ENCODE measurements at regions not wholly inside any gene's neighbourhood (a gene's known extent, or its start where the extent isn't known, plus 50 kb on each side); places are given as distances from the start of the nearest gene placed in this dataset.

DNA sequence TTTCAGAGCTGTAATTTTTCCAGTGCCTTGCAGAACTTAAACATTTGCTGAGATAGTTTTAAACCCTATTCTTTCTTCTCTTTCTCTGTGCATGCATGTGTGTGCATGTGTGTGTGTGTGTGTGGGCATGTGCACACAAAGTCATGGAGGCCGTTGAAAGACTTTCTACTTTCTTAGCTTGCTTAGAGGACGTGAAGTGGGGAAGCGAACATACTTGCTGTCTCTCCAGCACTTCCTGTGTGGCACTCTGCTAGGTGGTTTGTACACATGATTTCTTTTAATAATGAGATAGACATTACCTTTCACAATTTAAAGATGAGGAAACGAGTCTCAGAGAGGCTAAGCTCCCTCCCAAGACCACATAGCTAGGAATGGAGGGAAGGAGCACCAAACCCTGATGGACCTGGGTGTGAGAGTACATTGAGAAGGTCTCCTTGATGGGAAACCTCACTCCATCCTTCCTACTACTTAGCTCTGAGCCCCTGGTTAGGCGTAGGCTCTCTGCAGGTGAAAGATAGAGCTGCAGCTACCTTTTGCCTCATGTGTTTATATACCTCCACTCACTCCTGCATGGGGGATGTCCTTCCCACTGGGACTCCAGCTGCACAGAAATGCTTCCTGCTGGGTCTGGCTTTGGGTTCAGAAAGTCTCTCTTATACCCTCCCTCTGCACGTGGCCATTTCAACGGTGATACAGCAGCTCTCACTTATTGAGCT lies 101.9 kb upstream of the USP24 start:
- no peak overlapping the region for H3K4me3 ChIP-seq (ENCODE audit: low read depth, low read length)
- no peak for DNase-seq (ENCODE audit: low read depth)
- no peak for TF ChIP-seq CTCF (IDR thresholded peaks at IDR 0.05; ENCODE audit: insufficient read depth, low read depth, low read length)

DNA sequence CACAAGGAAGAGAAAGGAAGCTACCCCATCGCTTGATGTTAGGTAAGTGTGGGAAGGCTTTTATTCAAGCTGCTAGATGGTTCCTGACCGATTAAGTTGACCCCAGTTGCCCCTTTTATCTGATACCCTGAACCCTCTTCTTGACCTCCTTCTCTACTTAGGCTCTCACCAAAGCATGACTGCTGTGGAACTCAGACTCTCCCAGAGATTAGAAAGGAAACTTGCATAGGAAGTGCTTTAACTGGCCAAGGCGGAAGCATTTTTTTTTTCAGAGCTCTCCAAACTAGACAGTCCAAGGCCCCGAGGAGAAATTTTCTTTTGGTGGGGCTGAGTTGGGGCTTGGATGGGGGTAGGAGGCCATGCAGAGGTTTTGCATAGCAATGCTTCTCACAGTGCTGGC lies 101.3 kb upstream of the USP24 start:
- H3K4me3 ChIP-seq (ENCODE audit: low read depth, low read length) = no peak overlapping the region
- no peak for DNase-seq (ENCODE audit: low read depth)
- TF ChIP-seq CTCF (IDR thresholded peaks at IDR 0.05; ENCODE audit: insufficient read depth, low read depth, low read length) = no peak

- H3K4me3 ChIP-seq (ENCODE audit: low read depth, low read length) = no peak overlapping the region
- no peak for DNase-seq (ENCODE audit: low read depth)
- no peak for TF ChIP-seq CTCF (IDR thresholded peaks at IDR 0.05; ENCODE audit: insufficient read depth, low read depth, low read length)
Measured at GRCh38 chr1:55315552-55315951, 100.4 kb upstream of the USP24 start.

DNA sequence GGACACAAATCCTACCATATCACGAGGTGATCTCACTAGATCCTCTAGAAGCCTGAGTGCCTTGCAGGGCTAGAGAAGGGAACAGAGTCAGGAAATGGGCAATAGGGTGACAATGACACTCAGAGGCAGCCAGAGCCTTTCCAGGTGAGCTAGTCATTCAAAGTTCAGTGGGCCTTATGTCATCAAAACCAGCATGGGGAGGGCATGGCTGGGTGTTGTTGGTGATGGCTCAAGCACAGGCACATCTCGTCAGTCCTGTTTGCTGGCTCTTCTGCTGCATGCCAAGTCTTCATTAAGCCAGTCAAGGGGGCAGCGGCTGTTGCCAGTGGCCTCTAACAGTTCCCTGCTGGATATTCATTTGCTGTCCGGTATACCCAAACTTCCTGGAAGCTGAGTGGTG lies 99.6 kb upstream of the USP24 start:
- no peak for TF ChIP-seq CTCF (IDR thresholded peaks at IDR 0.05; ENCODE audit: insufficient read depth, low read depth, low read length)
- no peak for DNase-seq (ENCODE audit: low read depth)
- H3K4me3 ChIP-seq (ENCODE audit: low read depth, low read length) = no peak overlapping the region

DNA sequence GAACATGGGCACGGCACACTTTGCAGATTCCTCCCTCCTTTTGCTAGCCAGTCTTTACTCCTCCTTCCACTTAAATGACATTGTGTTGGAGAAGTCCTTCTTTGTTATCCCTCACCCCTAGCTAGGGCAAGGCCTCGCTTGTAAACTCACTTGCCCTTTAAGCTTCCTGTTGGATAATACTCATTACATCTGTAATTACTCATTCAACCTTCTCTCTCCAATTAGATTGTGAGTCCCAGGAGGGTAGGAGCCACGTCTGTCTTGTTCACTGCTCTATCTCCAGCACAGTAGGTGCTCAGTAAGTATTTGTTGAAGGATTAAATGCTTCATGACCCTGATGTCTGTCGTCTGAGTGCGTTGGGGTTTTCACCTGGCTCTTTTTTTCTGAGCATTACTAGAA lies 98.7 kb upstream of the USP24 start:
- no peak overlapping the region for H3K4me3 ChIP-seq (ENCODE audit: low read depth, low read length)
- no peak for TF ChIP-seq CTCF (IDR thresholded peaks at IDR 0.05; ENCODE audit: insufficient read depth, low read depth, low read length)
- peak; percentile 24 for DNase-seq (ENCODE audit: low read depth)

DNA sequence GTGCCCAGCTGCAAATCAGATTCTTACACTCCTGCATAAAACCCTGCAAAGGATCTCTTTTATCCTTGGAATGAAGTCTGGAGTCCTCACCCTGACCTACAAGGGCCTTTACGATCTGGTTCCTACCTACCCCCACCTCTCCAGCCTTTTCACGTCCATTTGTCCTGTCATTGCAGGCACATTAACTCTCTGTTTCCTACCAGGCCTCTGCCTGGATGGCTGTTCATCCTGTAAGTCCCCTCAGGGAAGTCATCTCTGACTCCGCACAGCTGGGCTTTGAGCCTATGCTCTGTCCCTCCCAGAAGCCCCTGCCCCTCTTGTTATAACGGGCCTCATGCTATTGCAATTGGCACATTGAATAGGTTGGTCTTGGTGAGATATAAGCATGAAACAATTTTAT lies 96.8 kb upstream of the USP24 start:
- no peak for DNase-seq (ENCODE audit: low read depth)
- no peak overlapping the region for H3K4me3 ChIP-seq (ENCODE audit: low read depth, low read length)
- no peak for TF ChIP-seq CTCF (IDR thresholded peaks at IDR 0.05; ENCODE audit: insufficient read depth, low read depth, low read length)

DNA sequence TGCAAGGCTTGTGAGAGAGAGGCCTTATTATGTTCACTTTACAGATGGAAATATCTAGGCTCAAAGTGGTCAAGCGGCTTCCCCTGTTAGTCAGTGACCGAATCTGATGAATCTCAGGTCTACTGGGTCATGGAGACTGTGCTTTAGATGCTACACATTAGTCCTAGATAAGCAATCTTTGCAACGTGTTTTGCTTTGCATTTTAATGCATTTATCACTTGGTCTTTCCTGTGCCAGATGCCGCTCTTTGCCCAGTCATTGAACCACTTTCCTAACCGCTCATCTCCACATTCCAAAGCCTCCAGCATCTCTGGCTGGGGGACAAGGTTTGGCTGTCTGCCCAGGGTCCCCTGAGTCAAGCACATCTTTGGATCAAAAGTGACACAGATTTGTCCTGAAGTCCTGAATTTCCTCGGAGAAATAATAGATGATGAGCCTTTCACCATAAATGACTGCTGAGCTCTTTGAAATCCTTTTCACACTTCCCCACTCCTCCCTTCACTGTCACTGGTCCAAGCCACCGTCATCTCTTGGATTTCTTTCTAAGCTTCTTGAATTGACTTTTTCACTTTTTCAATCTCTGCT lies 96.0 kb upstream of the USP24 start:
- no peak for TF ChIP-seq CTCF (IDR thresholded peaks at IDR 0.05; ENCODE audit: insufficient read depth, low read depth, low read length)
- no peak overlapping the region for H3K4me3 ChIP-seq (ENCODE audit: low read depth, low read length)
- peak; percentile 28 for DNase-seq (ENCODE audit: low read depth)
